ENCODE measurements at regions not wholly inside any gene's neighbourhood (a gene's known extent, or its start where the extent isn't known, plus 50 kb on each side); places are given as distances from the start of the nearest gene placed in this dataset.

DNA sequence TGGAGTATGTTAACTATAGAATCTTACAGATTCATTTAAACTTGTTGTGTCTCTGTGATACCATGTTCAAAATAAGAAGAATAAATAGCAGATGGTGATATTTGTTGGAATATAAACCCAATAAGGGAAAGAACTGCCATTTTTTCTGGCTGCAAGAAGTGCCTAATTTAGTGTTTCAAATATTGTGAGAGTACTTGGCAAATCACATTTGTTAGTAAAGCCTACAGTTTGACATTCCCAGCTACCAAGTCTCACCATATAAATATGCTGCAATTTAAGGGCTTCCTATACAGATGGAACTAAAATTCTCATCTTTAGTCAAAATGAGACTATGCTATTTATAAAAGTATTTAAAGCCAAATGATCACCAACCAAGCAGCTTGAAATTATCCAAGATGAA is 96.0 kb upstream of the WDFY3 start:
- no peak for ATAC-seq
- H3K9me3 ChIP-seq = no peaks in the 10 kb centered on the region
- H3K4me3 ChIP-seq = no peak overlapping the region
- no peak for DNase-seq
- no peaks in the 10 kb centered on the region for H3K4me1 ChIP-seq
- H3K27ac ChIP-seq = no peak overlapping the region
- intact Hi-C loops (cut with DNase I) = no loop called here
- no peaks in the 10 kb centered on the region for H3K27me3 ChIP-seq
- TF ChIP-seq, protein P1, sequence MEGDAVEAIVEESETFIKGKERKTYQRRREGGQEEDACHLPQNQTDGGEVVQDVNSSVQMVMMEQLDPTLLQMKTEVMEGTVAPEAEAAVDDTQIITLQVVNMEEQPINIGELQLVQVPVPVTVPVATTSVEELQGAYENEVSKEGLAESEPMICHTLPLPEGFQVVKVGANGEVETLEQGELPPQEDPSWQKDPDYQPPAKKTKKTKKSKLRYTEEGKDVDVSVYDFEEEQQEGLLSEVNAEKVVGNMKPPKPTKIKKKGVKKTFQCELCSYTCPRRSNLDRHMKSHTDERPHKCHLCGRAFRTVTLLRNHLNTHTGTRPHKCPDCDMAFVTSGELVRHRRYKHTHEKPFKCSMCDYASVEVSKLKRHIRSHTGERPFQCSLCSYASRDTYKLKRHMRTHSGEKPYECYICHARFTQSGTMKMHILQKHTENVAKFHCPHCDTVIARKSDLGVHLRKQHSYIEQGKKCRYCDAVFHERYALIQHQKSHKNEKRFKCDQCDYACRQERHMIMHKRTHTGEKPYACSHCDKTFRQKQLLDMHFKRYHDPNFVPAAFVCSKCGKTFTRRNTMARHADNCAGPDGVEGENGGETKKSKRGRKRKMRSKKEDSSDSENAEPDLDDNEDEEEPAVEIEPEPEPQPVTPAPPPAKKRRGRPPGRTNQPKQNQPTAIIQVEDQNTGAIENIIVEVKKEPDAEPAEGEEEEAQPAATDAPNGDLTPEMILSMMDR (IDR thresholded peaks at IDR 0.05) = no peak
- H3K36me3 ChIP-seq = no peaks in the 10 kb centered on the region

DNA sequence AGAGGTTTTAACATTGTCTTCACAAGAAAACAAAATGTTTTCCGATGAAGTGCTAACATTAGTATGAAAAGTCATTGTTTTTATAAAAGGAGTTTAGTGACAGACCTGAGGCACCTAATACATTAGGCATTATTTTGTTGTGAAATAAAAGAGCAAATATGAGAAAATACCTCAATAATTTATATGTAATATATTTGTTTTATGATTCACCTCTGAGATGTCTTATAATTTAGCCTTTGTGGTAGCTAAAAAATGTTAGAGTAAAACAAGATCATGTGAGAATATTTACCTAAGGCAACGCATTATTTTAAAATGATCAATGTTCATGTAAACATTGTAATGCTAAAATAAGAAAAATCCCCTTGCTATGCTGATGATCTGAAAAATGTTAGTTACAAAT is 100.9 kb upstream of the WDFY3 start:
- intact Hi-C loops (cut with DNase I) = no loop called here
- H3K4me1 ChIP-seq = no peaks in the 10 kb centered on the region
- no peak for ATAC-seq
- DNase-seq = no peak
- H3K36me3 ChIP-seq = no peaks in the 10 kb centered on the region
- H3K27ac ChIP-seq = no peak overlapping the region
- TF ChIP-seq, protein P1 (IDR thresholded peaks at IDR 0.05) = no peak
- no peaks in the 10 kb centered on the region for H3K27me3 ChIP-seq
- H3K4me3 ChIP-seq = no peak overlapping the region
- H3K9me3 ChIP-seq = peaks cover 3% of the 10 kb centered on the region

DNA sequence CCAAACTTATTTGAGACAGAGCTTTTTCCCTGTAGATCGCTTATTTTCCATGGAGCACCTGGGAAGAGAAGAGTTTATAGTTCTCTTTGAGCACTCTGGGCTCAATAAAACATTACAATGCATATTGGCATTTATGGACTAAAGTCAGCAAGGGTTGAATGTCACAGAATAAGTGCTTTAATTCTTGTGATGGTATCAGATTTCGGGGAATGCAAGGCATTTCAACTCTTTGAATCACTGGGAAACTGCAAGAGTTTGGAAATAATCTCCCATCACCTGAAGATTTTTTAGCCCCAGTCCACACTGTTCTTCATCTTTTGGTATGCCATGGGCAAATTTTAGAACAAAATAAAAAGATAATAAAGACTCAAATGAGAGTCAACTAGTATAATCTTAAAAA is 111.5 kb upstream of the WDFY3 start:
- TF ChIP-seq, protein P1 (IDR thresholded peaks at IDR 0.05) = no peak
- Histone ChIP-seq H3K27me3 (no peaks in the 10 kb centered on the region), H3K27ac (no peak overlapping the region), H3K4me3 (no peak overlapping the region), H3K36me3 (no peaks in the 10 kb centered on the region), H3K9me3 (no peaks in the 10 kb centered on the region), H3K4me1 (no peaks in the 10 kb centered on the region)
- intact Hi-C loops (cut with DNase I) = no loop called here
- ATAC-seq = no peak
- DNase-seq = no peak

- intact Hi-C loops (cut with DNase I) = no loop called here
- no peak for ATAC-seq
- TF ChIP-seq, protein P1 (IDR thresholded peaks at IDR 0.05) = no peak
Observed at GRCh38 chr4:85081196-85081595, 114.7 kb upstream of the WDFY3 start.

GRCh38 chr4:85084371-85085094 is 118.0 kb upstream of the WDFY3 start:
- ATAC-seq (peak; percentile 68), DNase-seq (no peak)
- intact Hi-C loops (cut with DNase I) = no loop called here
- Histone ChIP-seq H3K4me1 (no peaks in the 10 kb centered on the region), H3K27ac (no peak overlapping the region), H3K4me3 (no peak overlapping the region), H3K36me3 (no peaks in the 10 kb centered on the region), H3K9me3 (no peaks in the 10 kb centered on the region), H3K27me3 (no peaks in the 10 kb centered on the region)
- TF ChIP-seq, protein P1 (IDR thresholded peaks at IDR 0.05) = peak; percentile 66

More at GRCh38 chr4:85081196-85081595, 114.7 kb upstream of the WDFY3 start:
- no peak overlapping the region for H3K4me3 ChIP-seq
- no peaks in the 10 kb centered on the region for H3K27me3 ChIP-seq
- no peak for DNase-seq
- H3K27ac ChIP-seq = no peak overlapping the region
- H3K9me3 ChIP-seq = no peaks in the 10 kb centered on the region
- no peaks in the 10 kb centered on the region for H3K36me3 ChIP-seq
- H3K4me1 ChIP-seq = no peaks in the 10 kb centered on the region

DNA sequence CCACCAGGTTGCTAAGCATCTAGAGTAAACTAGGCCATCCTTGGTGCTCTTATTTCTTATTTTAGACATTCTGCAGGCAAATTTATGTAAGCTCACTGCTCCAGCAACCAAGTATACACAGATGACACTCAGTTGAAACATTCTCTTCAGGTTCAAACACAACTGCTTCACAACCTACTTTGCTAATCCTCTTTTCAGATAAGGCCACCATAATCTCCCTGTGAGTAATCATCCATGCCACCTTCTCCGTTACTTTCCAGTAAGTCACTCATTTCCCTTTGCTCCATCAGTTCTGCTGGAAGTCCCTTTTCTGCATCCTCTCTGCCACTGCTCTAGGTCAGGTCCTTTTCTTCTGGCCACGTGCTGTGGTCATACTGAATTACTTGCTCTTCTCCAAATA is 120.2 kb upstream of the WDFY3 start:
- Histone ChIP-seq H3K36me3 (no peaks in the 10 kb centered on the region), H3K27me3 (no peaks in the 10 kb centered on the region), H3K4me3 (no peak overlapping the region), H3K4me1 (no peaks in the 10 kb centered on the region), H3K9me3 (no peaks in the 10 kb centered on the region), H3K27ac (no peak overlapping the region)
- TF ChIP-seq, protein P1 (IDR thresholded peaks at IDR 0.05) = no peak
- intact Hi-C loops (cut with DNase I) = no loop called here
- DNase-seq (no peak), ATAC-seq (no peak)

All from upper lobe of right lung (tissue), 1 donor.